HG02642 (cell line): ENCODE measurements at regions not wholly inside any gene's neighbourhood (a gene's known extent, or its start where the extent isn't known, plus 50 kb on each side); places are given as distances from the start of the nearest gene placed in this dataset.
A peak's percentile ranks its signal among the peaks of the same experiment; 100 is the strongest.

Experiments
- ATAC-seq: cut with Tn5 transposase; IDR thresholded peaks from one replicate; pipeline ENCODE4 v1.9.1; 2021; ENCODE audit warnings: mild to moderate bottlenecking; ENCODE audit not compliant: unreplicated experiment, poor library complexity

DNA sequence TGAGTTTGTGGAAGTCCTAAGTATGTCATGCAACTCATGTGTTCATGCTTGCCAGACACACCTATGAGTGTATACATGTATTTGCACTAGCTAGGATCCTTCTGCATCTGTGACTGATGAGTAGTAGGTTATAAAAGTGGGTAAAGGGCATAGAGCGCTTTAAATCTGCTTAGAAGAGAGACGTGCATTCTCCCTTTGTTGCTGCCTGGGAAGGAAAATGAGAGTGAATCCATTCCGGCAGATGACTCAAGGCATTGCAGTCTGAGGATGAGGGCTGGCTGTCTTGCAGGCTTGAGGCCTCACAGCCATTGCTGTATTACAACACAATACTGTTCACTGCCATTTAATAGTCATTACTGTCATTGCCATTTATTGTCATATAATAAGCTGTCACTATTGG is 120.8 kb upstream of the UMPS start:
- ATAC-seq, result no peak

DNA sequence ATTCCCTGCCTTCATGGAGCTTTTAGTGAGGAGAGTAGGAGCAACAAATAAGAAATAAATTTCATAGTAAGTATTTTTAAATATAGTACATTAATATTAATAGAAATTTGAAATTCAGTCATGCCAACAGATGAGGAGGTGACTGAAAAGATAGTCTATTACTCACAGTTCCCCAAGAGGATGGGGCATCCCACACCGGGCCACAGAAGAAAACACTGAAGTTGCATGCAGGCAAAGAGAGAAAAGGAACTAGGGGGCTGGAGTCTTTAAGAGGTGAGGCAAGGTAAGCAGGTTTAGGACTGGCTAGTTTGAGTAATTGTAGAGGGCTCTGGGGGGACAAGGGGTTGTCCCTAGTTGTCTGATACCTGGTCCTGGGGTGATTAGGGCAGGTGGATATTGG is 120.1 kb upstream of the UMPS start:
- no peak for ATAC-seq

DNA sequence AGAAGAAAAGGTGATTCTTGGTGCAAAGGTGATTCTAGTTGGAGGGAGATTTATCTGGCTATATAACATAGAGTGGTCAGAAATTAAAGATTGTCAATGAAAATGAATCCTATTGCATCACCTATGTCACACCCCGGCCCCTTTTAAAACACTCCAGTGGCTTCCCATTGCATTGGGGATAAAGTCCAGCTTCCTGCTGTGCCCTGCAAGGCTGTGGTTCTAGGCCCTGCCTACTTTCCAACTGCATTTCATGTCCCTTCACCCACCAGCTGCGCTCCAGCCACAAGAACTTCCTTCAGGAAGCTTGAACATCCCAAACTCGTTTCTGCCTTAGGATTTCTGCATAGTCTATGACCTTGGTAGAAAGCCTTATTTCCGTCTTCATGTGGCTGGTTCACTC is 118.7 kb upstream of the UMPS start:
- no peak for ATAC-seq

DNA sequence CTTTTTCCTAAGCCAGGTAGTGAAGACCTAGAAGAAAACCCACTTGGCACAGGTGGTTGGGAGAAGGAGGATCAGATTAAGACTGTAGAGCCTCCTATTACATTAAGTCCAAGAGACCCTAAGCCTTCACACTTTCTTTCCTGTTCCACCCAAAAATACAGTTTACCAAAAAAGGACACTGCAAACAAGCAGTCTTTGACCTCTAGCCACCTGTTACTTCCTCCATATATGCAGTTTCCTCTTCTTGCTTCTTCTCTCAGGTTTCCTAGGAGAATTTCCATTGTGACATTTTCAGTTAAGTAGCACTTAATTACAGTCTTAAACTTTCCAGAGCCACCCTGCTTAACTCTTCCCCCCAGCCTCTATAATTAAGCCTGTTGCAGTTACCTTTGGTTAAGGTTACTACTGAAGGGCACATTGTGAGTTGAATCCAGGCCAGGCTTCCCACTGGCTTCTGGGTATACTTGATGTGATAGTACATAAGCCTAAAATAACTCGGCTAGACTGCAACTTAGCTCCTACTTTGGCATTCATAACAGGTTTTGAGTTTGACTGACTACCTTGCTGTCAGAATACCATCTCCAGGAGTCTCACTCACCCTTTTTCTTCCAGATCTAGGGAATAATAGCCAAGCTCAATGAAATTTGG is 114.2 kb upstream of the UMPS start:
- no peak for ATAC-seq

DNA sequence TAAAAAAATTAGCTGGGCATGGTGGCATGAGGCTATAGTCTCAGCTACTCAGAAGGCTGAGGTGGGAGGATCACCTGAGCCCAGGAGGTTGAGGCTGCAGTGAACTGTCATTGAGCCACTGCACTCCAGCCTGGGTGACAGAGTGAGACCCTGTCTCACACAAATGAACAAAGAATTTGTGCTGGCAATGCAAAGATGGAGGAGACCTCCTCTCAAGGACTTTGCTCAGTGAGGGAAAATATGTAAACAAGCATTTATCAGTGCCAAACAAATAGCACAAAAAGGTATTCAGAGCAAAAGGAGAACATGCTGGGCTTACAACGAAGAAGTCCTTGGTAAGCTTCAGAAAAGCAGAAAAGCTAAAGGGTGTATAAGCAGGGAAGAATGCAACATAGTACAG is 113.1 kb upstream of the UMPS start:
- ATAC-seq, result no peak

DNA sequence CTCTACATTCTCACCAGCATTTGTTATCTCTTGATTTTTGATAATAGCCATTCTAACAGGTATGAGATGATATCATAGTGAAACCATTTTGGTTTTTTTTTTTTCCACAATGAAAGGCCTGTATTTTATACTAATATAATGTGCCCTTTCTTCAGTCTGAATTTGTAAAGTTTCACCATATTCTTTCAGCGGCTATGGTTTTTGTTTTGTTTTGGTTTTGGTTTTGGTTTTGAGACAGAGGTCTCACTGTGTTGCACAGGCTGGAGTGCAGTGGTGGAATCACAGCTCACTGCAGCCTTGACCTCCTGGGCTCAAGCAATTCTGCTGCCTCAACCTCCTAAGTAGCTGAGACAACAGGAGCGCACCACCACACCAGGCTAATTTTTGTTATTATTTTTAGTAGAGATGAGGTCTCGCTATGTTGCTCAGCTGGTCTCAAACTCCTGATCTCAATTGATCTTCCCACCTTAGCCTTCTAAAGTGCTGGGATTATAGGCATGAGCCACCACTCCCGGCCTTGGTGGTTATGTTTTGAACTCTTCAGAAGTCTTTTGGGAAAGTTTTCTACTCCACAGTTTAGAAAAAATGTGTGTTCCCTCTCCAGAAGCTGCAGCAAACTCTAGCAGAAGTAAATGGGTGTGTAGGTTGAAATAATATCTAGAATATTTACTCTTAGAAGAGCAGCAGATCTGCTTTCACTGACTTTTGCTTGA is 110.2 kb upstream of the UMPS start:
- ATAC-seq, result peak; percentile 51

DNA sequence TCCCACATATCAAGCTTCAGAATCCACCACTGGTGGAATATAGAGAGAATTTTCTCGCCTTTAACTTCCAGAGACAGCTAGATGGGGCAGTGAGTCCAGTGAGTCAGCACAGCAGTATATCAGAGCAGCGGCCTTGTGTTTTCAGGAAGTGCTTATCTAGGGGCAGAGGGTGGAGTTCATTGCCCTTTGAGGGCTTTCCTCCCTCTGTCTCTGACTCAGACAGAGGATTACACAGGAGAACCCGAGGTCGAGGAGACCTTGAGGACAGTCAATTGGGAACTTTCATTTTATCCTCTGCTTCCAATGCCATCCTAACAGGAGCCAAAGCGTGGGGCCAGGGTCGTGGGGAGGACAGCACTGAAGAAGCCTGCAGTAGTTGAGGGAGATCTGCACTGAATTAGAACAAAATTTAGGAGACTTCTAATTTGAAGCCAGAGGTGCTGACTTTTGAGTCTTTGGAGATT is 109.6 kb upstream of the UMPS start:
- peak; percentile 45 for ATAC-seq

DNA sequence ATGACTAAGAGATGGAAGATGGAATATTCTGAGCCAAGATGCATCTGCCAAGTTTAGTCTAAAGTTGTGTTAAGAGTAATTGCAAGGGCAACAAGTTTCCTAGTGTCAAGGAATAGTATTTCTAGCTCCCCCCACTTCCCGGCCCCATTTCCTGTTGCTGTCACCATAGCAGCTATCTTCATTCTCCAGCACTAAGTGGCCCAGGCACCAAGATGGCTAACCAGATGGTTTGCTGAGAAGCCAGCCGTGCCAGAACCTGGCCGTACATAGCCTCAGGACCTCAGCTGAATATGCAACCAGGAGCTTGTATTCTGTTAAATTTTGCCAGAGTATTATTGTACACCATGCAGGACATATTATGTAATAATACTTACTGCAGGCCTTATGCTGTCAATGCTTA is 108.8 kb upstream of the UMPS start:
- ATAC-seq, result no peak

DNA sequence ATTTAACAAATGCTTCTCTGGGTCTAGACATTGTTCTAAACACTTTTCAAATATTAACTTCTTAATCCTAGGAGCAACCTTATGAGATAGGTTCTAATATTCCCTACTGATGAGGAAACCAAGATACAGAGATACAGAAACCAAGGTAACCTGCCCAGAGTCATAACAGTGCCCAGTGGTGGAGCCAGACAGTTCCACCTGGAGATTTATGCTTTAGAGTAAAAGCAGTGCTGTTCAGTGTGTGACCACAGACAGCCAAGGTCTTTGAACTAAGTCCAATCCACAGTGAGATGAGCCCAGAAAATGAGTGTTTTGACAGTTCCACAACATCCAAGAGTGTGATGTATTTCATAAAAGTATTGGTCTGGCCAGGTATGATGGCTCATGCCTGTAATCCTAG is 105.2 kb upstream of the UMPS start:
- ATAC-seq, result no peak

DNA sequence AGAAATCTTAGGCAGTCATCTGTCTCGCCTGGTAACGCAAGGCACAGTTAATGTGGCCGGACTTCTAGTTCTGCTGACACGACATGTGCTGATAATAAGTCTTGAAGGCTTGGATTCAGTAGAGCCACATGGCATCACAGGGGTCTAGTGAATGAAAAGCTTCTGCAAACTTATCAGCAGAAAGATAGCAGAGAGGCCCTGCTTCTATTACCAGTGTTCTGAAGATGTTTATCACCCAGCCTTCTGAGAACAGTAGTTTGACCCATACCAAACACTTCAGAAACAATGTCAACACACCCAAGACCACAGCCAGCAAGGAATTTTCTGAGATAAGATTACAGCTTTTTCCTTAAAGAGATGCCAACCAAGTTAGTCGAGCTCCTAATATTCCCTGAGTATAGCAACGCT is 102.7 kb upstream of the UMPS start:
- no peak for ATAC-seq

DNA sequence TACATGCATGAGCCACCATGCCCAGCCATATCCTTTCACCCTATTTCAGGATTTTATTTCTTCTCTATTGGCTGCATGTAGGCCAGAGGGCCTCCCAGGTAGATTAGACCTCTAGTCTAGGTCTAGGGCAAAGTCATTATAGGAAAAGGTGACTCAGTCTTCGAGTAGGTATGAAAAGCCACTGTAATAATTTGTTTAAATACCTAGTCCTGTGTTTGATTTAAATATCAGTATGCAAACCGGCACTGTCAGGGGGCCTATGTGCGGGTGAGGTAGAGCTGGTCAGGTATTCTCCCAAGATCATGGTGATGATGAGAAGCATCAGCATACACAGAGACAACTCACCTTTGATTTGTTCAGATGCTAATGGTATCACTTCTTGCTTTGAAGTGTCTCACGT is 101.4 kb upstream of the UMPS start:
- ATAC-seq, result no peak

DNA sequence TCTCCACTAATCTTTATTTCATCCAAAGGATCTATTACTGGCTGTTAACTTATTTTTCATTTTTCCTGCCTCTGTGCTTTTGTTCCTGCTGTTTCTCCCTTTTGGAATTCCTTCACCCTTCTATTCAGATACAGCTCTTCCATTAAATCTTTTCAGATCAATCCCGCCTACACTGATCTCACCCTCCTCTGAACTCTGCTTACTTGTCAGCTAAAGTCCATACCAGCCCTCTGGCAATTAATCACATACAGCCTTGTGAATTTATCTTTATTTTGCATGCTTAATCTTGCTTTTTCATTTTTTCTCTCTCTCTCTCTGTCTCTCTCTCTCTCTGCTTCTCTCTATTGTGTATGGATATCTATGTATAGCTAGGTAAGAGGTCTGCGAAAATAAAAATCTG is 100.8 kb upstream of the UMPS start:
- no peak for ATAC-seq

DNA sequence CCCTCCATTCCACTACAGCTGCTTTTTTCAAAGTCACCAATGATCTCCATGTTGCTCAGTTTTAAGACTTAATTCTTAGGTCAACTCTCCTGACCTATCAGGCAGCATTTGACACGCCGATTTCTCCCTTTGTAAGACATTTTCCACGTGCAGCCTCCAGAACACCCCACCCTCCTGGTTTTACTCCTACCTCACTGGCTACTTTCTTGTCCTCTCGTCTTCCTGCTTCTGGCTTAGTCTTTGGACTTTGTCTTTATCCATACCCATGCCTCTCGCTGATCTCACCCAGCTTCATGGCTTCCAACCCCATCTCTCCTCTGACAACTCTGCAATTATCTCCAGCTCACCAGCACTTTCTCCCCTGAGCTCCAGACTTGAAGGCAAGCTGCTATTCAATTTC is 99.3 kb upstream of the UMPS start:
- ATAC-seq, result no peak

DNA sequence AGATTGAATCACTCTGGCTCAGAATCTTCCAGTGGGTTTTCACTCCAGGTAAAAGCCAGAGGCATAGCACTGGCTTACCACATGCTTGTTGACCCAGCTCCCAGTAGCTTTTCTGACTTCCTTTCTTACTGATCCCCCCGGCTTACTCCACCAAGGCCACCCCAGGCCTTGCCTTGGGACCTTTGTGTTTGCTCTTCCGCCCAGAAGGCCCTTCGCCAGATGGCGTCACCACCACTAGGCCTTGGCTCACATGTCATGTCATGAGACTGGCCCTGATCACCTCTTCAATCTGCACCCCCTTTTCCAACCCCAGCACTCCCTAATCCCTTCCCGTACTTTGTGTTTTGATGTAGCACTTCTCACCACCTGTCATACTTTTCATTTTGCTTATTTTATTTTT is 98.5 kb upstream of the UMPS start:
- ATAC-seq, result no peak

DNA sequence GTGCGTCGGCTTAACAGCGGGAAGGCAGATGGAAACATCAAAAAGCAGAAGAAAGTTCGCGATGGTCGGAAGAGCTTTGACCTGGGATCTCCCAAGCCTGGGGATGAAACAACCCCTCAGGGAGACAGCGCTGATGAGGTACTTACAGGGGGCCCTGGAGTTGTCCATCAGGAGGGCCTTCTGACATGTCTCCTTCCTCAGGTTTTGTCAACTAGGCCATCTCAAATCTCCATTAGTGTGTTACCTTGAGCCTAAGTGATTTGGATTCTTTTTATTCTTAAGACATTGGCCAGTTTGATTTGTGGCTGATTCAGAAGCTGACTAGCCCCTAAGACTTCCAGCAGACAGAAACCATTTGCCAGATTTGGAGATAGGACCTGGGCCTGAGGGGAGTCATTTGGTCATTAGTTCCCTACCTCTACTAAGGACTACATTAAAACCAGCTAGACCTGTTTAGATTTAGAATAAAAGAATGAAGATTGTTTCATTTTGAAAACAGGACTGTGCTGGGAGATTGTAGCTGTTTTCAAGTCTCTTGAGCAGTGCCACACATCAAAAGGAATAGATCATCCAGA is 97.6 kb upstream of the UMPS start:
- ATAC-seq, result no peak

DNA sequence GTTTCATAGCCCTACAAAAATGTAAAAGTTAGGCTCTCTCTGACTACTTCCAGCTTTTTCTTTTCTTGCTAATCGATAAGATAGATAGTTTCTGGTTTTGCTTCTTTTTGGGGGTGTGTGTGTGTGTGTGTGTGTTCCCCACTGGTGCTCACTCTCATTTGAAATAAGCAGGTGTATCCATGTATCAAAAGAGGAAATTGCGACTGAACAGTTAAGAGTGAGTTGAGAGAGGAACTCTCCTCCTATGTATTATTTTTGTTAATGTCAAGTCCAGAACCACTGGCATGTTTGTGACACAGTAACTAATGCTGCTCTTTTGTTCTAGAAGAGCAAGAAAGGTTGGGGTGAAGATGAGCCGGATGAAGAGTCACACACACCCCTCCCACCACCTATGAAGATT is 96.7 kb upstream of the UMPS start:
- ATAC-seq, result no peak

DNA sequence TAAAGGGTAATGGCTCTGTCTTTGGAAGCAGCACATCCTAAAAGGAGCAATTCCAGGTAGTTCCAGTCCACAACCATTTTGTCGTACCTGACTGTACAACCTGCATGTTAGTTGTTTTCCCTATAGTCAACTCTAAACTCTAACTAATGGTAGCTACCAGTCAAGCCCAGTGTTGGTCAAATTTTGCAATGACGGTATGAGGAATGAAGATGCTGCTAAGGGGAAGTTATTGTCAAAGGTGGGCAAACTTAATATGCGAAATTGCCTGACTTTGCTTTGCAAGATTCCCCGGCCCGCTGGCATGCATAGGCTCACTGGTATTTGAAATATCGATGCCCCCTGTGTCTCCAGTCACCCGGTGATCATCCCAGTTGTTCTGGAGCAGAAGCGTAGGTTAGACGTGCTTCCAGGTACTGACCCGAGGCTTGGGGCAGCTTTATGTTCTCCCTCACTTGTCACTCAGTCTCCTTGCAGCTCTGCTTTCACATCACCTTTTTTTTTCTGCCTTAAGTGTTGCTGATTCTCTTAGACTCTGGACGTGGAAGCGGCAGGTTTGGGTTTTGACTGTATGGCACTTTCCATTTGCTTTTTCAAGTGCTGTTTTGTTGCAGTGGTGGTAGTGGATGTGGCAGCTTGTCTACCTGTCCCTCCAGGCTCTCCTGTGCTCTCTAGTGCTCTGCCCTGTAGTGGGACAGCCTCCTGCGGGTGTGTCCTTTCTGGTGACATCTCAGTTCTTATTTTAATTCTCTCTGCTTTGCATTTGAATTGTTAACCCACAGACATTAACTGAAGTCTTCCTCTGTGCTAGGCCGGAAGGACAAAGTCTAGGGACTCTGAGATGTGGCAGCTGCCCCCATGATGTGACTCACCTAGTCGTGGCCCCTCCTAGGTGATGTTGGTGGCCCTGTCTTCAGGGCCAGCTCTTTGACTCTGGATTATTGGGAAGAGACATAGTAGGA is 95.8 kb upstream of the UMPS start:
- ATAC-seq, result no peak

DNA sequence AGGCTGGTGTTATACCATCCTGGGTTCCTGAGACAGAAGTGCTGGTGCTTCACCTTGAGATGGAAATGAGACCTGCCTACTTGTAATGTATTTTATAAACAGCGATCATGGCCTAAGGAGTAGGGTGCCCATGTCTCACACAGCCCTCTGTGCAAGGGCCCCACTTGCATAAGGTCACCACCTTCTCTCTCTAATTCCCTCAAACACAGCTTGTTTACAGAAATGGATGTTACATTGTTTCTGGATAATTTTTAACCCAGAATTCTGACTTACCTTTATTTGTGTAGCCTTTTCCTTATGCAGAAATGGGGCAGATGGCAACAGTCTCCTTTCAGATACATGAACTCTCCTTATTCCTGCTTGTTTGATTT is 95.1 kb upstream of the UMPS start:
- ATAC-seq, result no peak

DNA sequence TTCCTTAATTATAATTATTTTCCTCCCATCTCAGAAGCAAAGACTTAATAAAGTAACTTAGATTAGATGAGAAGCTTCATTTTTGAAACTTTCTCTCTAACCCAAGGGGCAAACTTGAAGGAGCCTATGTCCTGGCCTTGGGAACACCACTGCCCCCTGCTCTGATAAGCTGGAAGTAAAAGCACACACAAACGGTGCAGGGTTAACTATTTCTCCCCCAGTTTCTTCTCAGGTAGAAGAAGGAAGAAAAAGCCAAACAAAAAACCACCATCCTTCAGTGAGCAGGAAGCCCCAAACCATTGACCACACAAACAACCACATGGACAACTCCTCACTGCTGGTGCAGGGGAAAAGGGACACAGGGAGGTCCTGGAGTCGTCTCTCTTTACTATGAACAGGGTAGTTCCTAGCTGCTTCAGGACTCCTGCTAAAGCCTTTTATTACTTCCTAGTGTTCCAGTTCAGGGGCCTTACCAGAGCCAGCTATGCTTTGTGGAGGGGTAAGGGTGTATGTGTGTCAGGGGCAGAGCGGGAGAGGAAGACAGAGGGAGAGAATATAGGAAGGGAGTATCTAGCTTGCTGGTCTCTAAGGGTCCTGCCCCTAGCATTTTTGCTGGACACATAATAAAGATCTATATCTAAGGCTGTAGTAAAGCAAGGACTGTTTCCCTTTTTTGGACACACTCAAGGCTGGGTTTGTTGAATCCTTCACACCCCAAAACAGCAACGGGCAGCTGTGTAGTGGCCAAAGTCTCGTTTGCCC is 94.0 kb upstream of the UMPS start:
- no peak for ATAC-seq

DNA sequence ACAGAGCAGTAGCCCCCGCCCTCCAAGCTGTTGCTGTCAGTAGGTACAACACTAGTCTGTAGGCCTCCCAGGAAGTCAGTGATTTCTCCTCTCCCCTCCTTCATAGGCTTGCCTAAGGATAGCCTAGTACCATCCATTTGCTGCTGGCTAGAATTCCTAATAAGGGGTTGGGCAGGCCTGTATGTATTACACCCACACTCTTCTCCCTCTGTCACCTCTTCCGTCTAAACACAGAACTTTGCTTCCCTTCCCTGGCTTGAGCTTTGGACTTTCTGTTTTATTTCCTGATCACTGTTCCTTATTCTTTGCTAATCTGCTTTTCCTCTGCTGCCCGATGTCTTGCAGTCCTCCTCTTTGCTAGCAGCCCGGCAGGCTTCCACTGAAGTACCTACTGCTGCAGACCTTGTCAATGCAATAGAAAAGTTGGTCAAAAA is 93.4 kb upstream of the UMPS start:
- no peak for ATAC-seq
